HG03095 (cell line): ENCODE measurements at regions not wholly inside any gene's neighbourhood (a gene's known extent, or its start where the extent isn't known, plus 50 kb on each side); places are given as distances from the start of the nearest gene placed in this dataset.

ENCODE experiments used
- ATAC-seq: cut with Tn5 transposase; IDR thresholded peaks from one replicate; pipeline ENCODE4 v1.9.1; 2021; ENCODE audit warnings: moderate library complexity; ENCODE audit not compliant: unreplicated experiment

GRCh38 chr4:38581426-38582106 lies 82.4 kb upstream of the KLF3 start:
- no peak for ATAC-seq

- no peak for ATAC-seq
Measured at GRCh38 chr4:38582445-38582844, 81.6 kb upstream of the KLF3 start.

GRCh38 chr4:38582889-38583470 lies 81.0 kb upstream of the KLF3 start:
- no peak for ATAC-seq

GRCh38 chr4:38585871-38586270 lies 78.1 kb upstream of the KLF3 start:
- no peak for ATAC-seq

- ATAC-seq = no peak
Measured at GRCh38 chr4:38587106-38587505, 76.9 kb upstream of the KLF3 start.

GRCh38 chr4:38590046-38590445 lies 74.0 kb upstream of the KLF3 start:
- no peak for ATAC-seq

- no peak for ATAC-seq
Measured at GRCh38 chr4:38591617-38592337, 72.2 kb upstream of the KLF3 start.

- no peak for ATAC-seq
Measured at GRCh38 chr4:38598489-38598888, 65.5 kb upstream of the KLF3 start.

- no peak for ATAC-seq
Measured at GRCh38 chr4:38600575-38600974, 63.4 kb upstream of the KLF3 start.

- no peak for ATAC-seq
Measured at GRCh38 chr4:38601244-38601915, 62.6 kb upstream of the KLF3 start.

- no peak for ATAC-seq
Measured at GRCh38 chr4:38601916-38602291, 62.1 kb upstream of the KLF3 start.

GRCh38 chr4:38603652-38604051 lies 60.3 kb upstream of the KLF3 start:
- ATAC-seq = no peak

- no peak for ATAC-seq
Measured at GRCh38 chr4:38605181-38605752, 58.7 kb upstream of the KLF3 start.

GRCh38 chr4:38605753-38606586 lies 58.0 kb upstream of the KLF3 start:
- ATAC-seq = no peak

GRCh38 chr4:38606587-38606905 lies 57.5 kb upstream of the KLF3 start:
- ATAC-seq = no peak

- ATAC-seq = no peak
Measured at GRCh38 chr4:38609614-38610013, 54.4 kb upstream of the KLF3 start.

- no peak for ATAC-seq
Measured at GRCh38 chr4:38610521-38610920, 53.5 kb upstream of the KLF3 start.

GRCh38 chr4:38610966-38611431 lies 53.0 kb upstream of the KLF3 start:
- no peak for ATAC-seq

GRCh38 chr4:38611676-38612075 lies 52.3 kb upstream of the KLF3 start:
- no peak for ATAC-seq

GRCh38 chr4:38612646-38613414 lies 51.2 kb upstream of the KLF3 start:
- no peak for ATAC-seq
